ENCODE measurements at regions not wholly inside any gene's neighbourhood (a gene's known extent, or its start where the extent isn't known, plus 50 kb on each side); places are given as distances from the start of the nearest gene placed in this dataset.

DNA sequence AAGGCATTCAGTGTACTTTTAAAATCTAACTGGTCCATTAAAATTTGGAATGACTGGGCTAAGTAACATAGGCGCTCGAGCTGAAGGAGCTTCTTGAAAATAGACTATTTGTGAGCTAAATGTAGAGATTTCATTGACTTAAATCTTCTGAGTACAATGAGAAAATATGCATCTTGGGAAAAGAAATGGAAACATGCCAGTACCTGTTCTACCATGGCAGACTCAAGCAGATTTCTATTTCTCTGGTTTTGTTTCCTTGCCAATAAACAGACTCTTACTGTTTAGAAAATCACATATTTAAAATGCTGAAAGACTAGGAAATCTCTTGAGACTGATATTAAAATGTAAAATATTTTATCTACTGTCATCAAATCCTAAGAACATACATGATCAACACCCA lies 678.1 kb downstream of the FAT4 start:
- no peaks in the 10 kb centered on the region for H3K36me3 ChIP-seq
- H3K27me3 ChIP-seq = no peaks in the 10 kb centered on the region; the same call in 1 of the 2 replicates
- no peak for DNase-seq
- H3K9me3 ChIP-seq = no peaks in the 10 kb centered on the region
- no peak overlapping the region for H3K4me3 ChIP-seq

DNA sequence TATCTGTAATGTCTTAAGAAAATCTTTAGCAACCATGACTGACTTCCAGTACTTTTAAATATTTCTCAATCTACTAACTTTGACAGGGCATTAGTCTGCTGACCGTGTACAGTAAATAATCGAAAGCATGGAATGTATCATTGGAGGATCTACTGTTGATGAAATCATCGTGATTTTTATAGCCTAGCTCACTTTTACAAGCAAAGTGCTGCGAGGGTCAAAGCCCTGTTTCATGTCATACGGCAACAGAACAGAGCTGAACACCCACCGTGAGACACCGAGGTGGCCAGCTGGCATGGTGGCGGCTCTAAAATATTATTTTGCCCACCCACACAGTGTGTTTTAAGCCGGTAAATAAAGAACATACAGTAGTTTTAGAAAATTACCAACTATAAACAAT lies 679.3 kb downstream of the FAT4 start:
- no peak for DNase-seq
- Histone ChIP-seq H3K4me3 (no peak overlapping the region), H3K36me3 (no peaks in the 10 kb centered on the region), H3K27me3 (no peaks in the 10 kb centered on the region; the same call in 1 of the 2 replicates), H3K9me3 (no peaks in the 10 kb centered on the region)

DNA sequence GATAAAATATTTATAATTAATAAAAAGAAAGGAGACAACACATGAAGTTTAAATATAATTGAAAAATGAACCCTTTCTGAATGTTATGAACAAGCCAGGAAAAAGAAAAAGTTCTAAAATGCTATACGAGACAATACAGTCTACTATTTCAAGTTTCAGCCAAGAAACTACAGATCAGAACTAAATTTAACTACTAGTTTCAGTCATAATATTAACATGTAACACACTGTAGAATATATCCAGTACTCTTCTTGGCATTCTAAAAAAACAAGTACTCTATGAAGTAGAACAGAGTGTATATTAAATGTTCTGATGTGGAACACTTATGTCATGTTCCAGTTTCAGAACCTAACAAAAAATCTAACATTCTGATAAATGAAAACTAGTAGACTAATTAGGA lies 679.7 kb downstream of the FAT4 start:
- no peaks in the 10 kb centered on the region for H3K9me3 ChIP-seq
- DNase-seq = no peak
- no peaks in the 10 kb centered on the region; the same call in 1 of the 2 replicates for H3K27me3 ChIP-seq
- H3K36me3 ChIP-seq = no peaks in the 10 kb centered on the region
- H3K4me3 ChIP-seq = no peak overlapping the region

DNA sequence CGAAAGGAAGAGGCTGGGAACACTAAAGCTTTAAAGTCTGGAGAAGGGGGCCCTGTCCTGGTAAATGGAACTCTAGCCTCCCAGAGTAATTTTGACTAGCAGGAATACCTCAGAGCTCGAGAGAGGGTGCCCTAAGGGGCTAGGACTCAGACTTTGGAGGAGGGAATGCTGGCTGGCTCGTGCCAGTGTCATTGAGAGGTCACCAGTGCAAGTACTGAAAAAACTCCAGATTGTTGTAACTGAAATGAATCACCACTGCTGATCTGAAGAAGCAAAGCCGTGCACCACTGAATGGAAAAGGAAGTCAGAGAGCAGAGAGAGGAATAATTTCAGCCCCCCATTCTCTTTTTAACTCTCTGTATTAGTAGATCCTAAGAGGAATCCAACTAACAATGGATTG lies 690.2 kb downstream of the FAT4 start:
- H3K36me3 ChIP-seq = no peaks in the 10 kb centered on the region
- H3K27me3 ChIP-seq = no peaks in the 10 kb centered on the region
- no peak overlapping the region for H3K4me3 ChIP-seq
- DNase-seq = peak; percentile 16
- H3K9me3 ChIP-seq = peaks cover 4% of the 10 kb centered on the region

DNA sequence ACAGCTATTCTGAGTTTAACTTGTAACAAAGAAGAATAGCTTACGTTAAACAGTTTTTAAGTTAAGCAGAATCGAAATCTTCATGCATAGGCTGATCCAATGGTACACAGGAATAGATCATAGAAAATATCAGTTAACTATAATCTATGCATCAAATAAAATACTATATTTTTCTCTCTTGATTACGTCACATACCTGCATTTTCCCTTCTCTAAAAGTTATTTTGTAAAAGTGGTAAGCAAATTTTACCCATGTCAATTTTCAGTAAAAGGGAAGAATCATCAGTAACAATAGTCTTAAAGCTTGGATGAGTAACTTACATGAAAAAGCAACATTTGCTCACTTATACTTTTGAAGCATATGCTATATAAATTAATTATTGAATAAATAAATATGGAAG lies 692.4 kb downstream of the FAT4 start:
- Histone ChIP-seq H3K27me3 (no peaks in the 10 kb centered on the region), H3K4me3 (no peak overlapping the region), H3K9me3 (peaks cover 7% of the 10 kb centered on the region), H3K36me3 (no peaks in the 10 kb centered on the region)
- DNase-seq = no peak

DNA sequence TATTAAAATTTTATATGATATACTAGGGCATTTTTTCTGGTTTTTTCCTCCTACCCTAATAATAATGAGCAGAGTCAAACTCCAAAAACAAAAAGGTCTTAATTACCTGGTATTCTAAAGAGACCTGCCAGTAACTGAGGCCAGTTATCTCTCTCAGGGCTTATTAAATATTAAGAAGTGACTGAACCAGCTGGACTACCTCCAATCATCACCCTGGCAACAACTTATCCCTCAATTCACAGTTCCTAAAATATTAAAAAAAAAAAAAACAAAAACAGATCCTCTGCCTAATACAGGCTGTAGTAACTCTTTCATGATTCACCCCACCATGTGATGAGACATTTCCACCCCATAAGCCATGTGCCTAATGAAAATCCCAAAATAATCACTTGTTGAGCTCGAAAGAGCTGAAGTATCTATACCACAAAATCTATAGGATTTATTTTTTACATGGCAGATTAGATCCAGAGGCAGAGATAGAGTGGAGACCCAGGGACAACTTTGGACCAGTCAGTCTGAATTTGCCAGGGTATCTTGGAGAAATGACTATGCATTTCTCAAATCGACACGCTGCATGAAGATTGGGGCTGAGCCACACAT lies 698.0 kb downstream of the FAT4 start:
- no peak for DNase-seq
- Histone ChIP-seq H3K4me3 (no peak overlapping the region), H3K27me3 (no peaks in the 10 kb centered on the region), H3K9me3 (peaks cover 7% of the 10 kb centered on the region), H3K36me3 (no peaks in the 10 kb centered on the region)

DNA sequence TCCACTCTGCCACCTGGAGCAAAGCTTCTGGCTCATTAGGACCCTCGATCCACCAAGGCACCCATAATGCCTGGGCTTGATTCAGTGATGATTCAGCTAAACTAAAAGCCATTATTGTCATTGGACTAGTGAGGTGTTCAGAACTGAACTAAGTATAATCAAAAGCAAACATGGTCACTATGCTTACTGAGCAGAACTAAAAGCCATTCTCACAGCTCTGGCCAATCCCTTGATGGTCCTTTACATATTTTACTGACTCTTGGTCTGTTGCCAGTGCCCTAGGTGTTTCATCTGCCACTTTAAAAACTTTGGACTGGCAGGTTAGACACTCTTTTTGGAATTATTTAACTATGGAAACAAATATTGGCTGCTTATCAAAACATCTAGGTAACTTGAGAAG lies 703.5 kb downstream of the FAT4 start:
- Histone ChIP-seq H3K36me3 (no peaks in the 10 kb centered on the region), H3K9me3 (no peaks in the 10 kb centered on the region), H3K27me3 (no peaks in the 10 kb centered on the region), H3K4me3 (no peak overlapping the region)
- DNase-seq = no peak

DNA sequence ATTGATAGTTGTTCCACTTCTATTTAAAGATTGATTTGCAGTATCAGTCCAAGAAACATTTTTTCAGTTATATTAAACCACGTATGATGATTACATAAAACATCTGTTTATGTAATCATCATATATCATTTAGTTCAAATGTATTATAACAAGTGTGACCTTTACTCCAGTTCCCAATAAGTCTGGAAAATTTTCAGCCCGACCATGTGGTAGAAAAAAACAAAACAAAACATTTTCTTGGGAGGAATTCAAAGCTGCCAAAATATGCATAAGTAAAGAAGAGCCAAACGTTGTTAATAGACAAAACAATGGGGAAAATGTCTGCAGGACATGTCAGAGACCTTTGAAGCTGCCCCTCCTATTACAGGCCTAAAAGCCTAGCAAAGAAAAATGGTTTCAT lies 709.1 kb downstream of the FAT4 start:
- H3K4me3 ChIP-seq = no peak overlapping the region
- H3K9me3 ChIP-seq = no peaks in the 10 kb centered on the region
- H3K36me3 ChIP-seq = no peaks in the 10 kb centered on the region
- H3K27me3 ChIP-seq = no peaks in the 10 kb centered on the region
- DNase-seq = no peak

DNA sequence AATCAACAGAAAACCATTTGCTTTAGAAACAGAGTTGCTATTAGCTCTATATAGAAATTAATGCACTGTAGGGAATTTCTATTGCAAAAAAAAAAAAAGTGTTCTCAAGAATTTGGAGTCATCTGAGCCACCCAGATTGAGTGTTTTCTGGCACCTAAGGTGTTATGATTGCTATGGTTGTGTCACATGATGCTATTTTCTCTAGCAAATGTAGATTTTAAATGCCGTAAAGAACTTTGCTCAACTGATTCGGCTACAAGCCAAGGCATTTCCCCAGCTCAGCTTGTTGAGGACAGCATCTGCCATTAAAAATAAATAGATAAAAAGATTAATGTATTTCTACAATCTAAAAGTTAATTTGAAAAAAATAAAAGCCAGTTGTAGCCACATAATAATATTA lies 712.8 kb downstream of the FAT4 start:
- DNase-seq = no peak
- Histone ChIP-seq H3K9me3 (no peaks in the 10 kb centered on the region), H3K27me3 (no peaks in the 10 kb centered on the region), H3K4me3 (no peak overlapping the region), H3K36me3 (no peaks in the 10 kb centered on the region)

DNA sequence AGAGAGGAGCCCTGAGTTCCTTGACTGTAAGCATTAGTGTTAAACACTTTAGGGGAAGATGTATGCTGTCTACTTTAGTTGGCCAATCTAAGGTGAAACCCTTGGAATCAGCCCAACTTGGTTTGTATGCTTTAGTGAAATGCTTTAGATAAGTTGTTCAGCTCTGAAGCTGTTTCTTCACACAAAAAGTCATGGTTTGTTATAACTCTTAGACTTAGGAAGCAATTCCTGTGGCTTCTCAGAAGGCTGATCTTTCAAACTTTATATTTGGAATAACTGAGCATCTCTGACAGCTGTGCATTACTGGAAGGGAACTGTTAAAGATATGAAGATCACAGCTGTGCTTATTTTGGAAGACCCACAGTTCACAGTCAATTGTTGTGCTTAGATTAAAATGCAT lies 714.1 kb downstream of the FAT4 start:
- no peaks in the 10 kb centered on the region for H3K36me3 ChIP-seq
- DNase-seq = no peak
- H3K4me3 ChIP-seq = no peak overlapping the region
- H3K9me3 ChIP-seq = no peaks in the 10 kb centered on the region
- H3K27me3 ChIP-seq = no peaks in the 10 kb centered on the region

DNA sequence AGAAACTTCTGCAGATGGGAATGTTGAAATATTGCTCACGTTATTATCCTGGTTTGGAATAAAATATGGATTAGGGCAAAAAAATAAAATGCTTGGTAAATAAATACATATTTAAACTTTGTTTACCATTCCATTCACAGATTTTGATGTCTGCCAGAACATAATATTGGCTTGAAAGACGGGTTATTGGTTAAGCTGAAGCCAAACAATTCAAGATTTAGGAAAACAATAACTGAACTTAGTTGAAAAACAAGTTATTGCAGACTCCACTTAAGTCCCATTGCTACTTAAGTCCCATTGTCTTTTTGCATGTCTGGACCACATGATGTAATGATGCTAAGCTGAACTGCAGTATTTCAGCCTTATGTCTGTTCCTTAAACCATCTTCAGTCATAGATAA lies 722.5 kb downstream of the FAT4 start:
- H3K9me3 ChIP-seq = no peaks in the 10 kb centered on the region
- no peak for DNase-seq
- H3K27me3 ChIP-seq = no peaks in the 10 kb centered on the region
- no peak overlapping the region for H3K4me3 ChIP-seq
- no peaks in the 10 kb centered on the region for H3K36me3 ChIP-seq

DNA sequence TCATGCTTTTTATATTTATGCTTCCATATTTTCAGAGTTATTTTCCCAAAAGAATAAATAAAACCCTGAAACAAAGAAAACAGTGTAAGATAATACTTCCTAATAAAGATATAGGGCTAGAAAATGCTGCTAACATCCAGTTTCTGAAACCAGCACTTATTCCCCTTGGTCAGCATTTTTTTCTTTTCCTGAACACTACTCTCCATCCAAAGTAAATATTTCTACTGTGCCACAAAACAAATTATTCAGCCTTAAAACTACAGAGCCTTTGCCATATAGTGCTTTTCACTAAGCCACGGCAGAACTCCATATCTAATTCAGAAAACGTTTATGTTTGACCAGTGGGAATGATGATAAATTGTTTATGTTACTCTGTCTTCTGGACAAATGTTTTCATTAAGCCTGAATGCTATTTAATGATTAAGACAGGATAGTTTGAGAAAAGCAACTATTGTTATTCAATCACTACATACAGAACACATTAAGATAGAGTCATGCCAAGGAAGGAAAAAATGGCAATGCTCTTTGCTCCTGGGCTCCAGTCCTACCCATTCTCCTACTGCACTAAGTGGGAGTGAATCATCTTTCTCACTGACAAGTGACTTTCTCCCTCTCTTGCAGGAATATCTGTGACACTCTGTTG lies 723.9 kb downstream of the FAT4 start:
- Histone ChIP-seq H3K4me3 (no peak overlapping the region), H3K27me3 (no peaks in the 10 kb centered on the region), H3K36me3 (no peaks in the 10 kb centered on the region), H3K9me3 (no peaks in the 10 kb centered on the region)
- DNase-seq = no peak

DNA sequence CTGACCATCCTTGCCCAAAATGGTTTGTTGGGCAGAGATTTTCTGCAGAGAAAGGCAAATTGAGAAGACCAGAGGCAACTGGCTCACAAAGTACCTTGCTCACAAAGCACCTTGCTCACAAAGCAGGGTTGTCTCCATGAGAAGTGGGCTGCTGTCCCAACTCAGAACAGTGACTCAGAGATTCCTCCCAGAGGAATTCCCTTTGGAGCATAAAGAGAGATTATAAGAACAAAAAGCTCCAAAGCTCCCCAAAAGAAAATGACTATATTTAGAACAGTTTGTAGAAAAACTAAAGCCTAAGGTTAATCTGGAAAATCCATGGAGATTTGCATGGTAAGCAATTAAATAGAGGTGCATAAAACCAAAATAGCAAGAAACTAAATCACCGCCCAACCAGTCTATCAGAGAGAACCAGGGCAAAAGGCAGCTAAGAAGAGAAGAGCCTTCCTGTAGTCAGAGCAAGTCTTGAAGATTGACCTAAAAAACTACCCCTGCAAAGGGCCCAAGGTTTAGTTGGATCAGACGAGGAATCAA lies 731.4 kb downstream of the FAT4 start:
- no peaks in the 10 kb centered on the region for H3K9me3 ChIP-seq
- H3K36me3 ChIP-seq = no peaks in the 10 kb centered on the region
- peak; percentile 1 for DNase-seq
- H3K27me3 ChIP-seq = no peaks in the 10 kb centered on the region
- no peak overlapping the region for H3K4me3 ChIP-seq

DNA sequence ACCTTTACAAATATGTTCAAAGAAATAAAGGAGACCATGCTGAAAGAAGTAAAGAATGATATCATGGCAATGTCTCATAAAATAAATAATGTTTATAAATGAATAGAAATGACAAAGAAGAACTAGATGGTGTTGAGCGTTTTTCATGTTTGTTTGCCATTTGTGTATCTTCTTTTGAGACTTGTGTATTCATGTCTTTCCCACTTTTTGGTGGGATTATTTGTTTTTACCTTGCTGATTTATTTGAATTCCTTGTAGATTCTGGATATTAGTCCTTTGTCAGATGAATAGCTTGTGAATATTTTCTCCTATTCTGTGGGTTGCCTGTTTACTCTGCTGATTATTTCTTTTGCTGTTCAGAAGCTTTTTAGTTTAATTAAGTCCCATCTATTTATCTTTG lies 732.4 kb downstream of the FAT4 start:
- H3K4me3 ChIP-seq = no peak overlapping the region
- DNase-seq = no peak
- H3K9me3 ChIP-seq = no peaks in the 10 kb centered on the region
- no peaks in the 10 kb centered on the region for H3K27me3 ChIP-seq
- no peaks in the 10 kb centered on the region for H3K36me3 ChIP-seq

DNA sequence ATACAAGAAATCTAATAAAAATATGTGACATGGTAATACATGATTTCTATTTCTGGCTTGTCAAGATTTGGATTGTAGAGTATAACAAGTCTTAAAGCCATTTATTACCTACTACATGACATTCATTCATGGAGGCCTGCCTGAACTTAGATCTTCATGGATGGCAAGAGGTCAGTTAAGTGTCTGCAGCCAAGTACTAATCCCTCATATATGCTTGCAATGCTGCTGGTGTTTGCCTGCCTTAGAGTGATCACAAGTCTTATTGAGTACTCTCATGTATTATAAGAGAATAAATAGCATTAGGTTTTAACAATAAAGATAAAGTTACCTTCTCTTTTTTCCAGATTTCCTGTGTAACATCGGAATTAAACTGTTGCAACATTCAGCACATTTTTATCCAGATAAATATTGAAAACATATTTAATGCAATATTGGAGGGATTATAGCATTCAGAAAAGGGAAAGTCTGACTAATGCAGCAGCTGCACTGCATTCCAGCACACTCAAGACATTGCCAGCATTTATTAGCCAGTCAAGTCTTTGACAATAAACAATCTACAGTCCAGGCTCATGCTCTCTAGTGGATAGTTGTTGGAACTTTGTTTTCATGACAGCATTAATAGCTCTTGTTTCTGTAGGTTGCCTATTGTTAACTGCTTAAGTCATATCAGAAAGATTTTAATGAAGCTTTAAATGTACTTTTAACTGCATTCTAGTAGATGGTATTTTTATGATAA lies 737.1 kb downstream of the FAT4 start:
- no peaks in the 10 kb centered on the region for H3K36me3 ChIP-seq
- H3K4me3 ChIP-seq = no peak overlapping the region
- DNase-seq = peak; percentile 61
- no peaks in the 10 kb centered on the region for H3K9me3 ChIP-seq
- H3K27me3 ChIP-seq = no peaks in the 10 kb centered on the region

DNA sequence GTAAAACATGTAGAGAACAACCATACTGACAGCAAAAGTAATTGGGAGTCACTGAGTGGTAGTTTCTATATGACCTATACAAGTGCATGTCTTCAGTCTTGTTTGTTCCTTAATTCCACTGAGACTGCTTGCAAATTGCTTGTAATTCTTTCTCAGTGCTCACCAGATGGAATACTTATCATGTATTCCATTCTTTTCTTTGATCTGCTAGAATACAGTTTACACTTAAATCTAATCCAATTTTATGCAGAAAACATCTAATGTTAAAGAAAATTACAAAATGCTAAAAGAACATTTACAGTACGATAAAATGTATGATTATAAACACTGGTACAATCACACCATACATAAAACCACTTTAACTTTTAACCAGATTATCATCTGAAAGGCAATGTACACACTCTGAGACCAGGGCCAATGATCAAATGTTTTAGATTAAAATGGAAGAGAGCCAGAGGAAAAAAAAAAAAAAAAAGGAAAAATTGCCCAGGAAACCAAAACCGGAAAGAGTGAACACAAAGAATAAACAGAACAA lies 741.4 kb downstream of the FAT4 start:
- H3K4me3 ChIP-seq = no peak overlapping the region
- no peaks in the 10 kb centered on the region for H3K27me3 ChIP-seq
- no peaks in the 10 kb centered on the region for H3K36me3 ChIP-seq
- no peaks in the 10 kb centered on the region for H3K9me3 ChIP-seq
- no peak for DNase-seq

DNA sequence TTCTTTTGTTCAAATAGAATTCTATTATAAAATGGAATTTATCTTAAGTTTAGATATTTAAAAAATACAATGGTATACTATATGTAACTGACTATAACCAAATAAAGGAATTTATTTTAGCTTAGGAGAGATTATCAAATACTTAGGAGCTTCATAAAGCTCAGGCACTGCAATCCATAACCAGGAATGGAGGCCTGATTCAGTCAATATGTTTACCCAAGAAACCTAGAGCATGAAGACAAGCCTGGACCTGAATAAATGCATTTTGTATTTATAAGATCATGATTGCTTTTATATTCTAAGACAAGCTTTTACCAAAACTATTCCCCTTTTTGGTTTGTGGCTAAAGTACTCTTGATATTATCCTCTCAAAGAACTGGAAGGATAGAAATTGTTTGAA lies 742.6 kb downstream of the FAT4 start:
- Histone ChIP-seq H3K27me3 (no peaks in the 10 kb centered on the region), H3K36me3 (no peaks in the 10 kb centered on the region), H3K4me3 (no peak overlapping the region), H3K9me3 (no peaks in the 10 kb centered on the region)
- DNase-seq = no peak
